ENCODE measurements at regions not wholly inside any gene's neighbourhood (a gene's known extent, or its start where the extent isn't known, plus 50 kb on each side); places are given as distances from the start of the nearest gene placed in this dataset.
"Not testable (repeated sequence)": the region's sequence is repeated elsewhere in the genome, so short reads cannot be mapped to it uniquely, and the experiment has no call there.

DNA sequence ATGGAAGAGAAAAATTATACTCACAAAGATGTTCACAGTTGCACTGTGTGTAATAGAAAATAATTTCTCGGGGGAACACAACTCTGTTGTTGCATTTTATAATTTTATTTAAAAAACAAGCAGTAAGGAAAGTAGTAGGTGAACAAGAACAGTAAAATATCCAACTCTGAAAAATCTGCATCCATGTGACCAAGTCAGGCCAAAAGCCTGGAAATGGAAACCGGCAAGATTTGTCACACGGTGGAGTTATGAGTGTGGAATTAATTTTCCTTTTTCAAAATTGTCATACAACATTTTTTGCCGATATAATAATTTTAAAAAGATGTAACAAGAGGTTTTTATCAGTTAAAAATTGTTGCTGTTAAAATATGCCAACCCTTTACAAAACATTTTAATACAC is 1421.5 kb downstream of the BRD1 start:
- DNase-seq = no peak

- no peak for DNase-seq
Measured at GRCh38 chr22:48405741-48406140, 1421.9 kb downstream of the BRD1 start.

DNA sequence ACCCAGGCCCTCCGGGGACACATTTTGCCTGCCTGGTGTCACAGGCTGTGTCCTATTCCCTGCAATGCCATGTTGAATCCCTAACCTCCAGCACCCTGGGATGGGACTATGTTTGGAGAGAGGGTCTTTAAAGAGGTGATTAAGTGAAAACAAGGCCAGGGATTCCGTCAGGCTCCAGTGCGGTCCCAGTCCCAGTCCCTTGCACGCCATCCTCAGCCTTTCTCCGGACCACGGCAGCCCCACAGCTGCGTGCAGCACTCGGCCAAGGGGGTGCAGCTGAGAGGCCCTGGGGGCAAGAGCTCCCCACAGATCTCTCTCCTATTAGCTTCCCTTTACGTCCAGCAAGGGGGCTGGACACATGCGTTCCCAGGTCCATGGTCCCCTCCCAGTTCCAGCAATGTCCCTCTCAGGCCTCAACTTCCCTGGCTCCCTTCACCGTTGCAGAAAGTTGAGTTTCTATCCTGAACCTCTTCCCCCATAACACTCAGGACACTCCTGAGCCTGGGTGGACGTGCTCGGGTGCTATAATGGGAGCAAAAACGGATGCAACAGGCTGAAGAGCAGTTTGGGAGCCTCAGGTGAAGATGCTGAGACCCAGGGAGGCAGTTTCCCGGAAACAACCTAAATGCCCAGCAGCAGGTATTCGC is 1422.7 kb downstream of the BRD1 start:
- DNase-seq = no peak

DNA sequence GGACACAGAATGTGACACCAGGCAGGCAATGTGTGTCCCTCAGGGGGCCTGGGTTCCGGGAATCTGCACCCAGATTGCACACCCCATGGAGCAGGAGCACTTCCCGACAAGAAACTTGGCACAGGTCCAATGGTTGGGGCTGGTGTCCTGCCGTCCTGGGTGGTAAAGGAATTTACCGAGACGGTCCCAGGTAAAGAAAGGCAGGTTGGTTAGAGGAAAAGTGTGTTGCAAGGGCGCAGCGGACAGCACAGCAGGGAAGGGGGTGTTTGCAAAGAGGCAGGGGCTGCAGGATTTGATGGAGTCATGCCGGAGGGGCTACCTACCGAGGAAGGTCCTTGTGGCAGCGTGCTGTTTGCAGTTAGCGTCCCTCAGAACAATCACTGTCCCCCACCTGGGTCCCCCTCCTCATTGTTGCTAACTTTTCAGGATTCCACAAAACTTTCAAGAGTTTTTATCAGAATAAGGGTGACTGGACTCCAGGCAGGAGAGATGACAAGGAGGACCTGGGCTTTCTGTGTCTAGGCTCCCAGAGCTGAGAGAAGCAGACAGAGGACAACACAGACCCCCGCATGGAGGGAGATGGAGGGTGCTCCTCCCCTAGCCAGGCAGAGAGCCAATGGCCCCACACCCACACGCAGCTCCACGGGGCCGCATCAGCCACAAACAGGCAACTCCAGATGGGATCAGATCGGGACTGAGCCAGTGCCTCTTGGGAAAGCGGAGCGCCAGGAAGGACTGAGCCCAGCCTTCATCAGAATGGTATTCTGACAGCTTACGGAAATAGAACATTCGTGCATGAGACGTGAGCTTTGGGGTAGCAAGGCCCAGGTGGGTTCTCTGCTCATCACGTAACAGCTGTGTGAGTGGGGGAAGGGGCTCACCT is 1423.9 kb downstream of the BRD1 start:
- no peak for DNase-seq

- DNase-seq = no peak
Measured at GRCh38 chr22:48402591-48403031, 1425.1 kb downstream of the BRD1 start.

DNA sequence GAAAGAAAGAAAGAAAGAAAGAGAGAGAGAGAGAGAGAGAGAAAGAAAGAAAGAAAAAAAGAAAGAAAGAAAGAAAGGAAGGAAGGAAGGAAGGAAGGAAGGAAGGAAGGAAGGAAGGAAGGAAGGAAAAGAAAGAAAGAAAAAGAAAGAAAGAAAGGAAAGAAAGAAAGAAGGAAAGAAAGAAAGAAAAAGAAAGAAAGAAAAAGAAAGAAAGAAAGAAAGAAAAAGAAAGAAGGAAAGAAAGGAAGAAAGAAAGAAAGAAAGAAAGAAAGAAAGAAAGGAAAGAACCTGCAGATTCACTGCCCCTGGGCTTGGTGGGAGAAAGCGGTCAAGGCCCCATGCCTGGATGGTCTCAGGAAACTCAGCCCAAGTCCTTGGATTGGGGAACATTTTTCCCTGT is 1426.2 kb downstream of the BRD1 start:
- DNase-seq = not testable (repeated sequence)

DNA sequence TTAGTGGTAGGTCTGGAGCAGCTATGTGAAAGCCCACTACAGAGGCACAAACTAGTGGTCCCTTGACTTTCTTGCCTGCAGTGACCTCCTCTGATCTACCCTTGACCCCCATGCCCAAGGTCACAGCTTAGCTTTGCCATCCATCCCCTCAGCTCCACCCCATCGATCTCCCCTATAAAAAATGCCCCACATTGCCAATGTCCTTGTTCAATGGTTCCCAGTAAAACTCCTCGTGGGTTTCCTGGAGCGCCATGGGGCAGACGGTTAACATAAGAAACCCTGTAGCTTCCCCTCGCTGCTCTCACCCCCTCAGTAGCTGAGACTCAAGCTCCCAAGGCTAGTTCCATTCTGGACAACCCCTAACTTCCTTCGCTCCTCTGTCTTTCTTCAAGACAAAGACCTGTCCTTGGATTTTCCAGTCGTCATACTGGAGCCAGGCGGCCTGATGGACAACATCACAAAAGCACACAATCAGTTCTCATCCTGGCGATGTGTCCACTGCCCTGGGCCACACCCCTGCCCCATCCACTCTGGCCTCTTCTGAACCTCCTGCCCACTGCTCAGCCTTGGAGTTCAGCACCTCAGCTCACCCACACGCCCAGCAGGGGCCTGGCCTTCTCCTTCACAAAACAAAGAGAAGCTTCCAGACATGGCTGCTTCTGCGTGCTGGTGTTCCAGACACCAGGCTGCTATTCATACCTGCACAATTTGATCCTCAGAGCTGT is 1429.3 kb downstream of the BRD1 start:
- no peak for DNase-seq

DNA sequence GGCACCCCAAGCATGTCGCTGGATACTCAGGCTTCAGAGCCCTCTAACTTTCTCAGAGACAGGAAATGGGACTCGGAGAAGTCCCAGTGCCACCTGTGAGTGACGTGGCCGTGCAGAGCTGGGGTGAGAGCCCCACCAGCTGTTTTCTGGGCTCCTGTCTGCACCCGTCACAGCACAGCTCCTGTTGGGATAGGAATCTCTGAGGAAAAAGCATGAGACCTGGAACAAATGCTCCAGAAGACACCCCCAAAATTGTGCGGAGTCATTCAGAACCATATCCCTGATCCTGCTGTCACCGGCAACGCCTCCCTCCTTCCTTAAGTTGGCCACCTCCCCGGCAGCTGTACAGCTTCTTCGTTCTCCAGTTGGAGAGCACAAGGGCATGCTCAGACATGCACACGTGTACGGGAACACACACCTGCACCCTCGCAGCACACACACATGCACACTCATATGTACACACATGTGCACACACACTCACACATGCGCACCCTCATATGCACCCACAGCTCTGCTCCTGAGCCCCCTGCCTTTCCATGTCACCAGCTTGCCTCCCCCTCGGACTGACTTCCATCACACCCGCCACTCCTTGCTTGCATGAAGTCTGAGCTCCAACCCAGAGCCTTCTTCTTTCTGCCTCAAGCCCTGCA is 1430.0 kb downstream of the BRD1 start:
- DNase-seq = no peak

GRCh38 chr22:48396785-48397530 is 1430.7 kb downstream of the BRD1 start:
- DNase-seq = no peak

GRCh38 chr22:48396091-48396784 is 1431.4 kb downstream of the BRD1 start:
- no peak for DNase-seq

DNA sequence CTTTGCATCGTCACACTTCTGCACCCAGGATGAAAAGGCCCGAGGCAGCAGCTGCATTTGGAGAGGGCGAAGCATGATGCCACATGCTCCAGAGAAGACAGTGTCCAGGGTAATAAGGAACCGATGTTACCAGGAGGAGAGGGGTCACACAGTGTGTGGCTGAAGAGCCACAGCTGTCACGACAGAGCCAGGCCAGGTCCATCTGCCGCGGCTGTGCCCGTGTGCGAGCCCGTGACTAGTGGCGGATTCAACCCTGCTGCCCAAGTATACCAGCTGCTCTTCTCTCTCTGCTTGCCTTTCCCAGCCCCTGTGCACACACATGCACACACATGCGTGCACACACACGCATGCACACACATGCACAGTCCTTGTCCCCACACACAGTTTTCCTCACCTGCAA is 1432.5 kb downstream of the BRD1 start:
- DNase-seq = no peak

DNA sequence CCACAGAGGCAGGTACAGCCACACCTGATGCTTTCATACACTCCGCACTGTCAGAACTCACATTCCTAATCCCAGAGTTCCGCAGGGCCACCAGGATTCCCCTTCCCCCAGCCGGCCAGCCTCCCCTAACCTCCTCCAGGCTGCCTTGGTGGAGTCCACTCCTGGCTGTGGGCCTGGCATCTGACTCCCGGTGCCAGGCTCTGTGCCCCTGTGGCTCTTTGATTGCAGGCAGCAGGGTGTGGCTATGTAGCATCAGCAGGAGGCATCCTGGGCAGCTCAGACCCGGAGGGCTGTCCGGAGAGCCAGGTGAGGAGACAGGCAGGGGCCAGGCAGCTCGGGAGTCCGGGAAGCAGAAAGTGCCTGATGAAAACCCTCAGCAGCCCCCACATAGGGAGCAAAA is 1432.9 kb downstream of the BRD1 start:
- DNase-seq = no peak

DNA sequence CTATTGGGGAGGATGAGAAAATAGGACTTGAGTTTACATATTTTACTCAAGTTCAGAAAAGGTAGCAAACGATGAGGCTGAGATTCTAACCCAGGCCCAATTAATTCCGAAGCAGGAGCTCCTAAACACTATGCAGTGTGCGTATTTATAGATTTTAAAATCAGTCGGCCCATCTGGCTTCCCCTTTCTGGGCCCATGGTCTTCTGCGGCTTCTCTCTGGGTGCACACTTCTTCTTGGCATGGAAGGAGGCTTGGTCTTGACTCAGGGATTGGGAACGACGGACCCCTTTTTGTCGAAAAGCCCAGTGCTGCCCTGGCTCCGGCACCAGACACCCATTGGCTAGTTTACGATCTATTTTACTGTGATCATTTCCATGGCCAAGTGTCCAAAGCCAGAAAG is 1433.8 kb downstream of the BRD1 start:
- DNase-seq = no peak

DNA sequence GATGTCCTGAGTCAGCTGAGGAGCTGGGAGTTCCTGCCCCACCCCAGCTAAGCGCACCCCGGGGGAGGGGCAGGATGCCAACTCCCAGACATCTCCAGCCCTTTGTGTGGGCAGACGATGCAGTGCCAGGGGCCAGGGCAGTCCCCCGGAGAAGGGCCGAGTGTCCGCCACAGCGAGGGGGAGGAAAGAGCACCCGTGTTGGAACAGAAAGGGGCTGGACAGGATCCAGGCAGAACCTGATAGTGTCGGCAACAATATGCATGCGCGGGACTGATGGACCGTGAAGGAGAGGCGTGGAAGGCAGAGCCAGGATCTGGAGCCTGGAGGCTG is 1434.7 kb downstream of the BRD1 start:
- no peak for DNase-seq

DNA sequence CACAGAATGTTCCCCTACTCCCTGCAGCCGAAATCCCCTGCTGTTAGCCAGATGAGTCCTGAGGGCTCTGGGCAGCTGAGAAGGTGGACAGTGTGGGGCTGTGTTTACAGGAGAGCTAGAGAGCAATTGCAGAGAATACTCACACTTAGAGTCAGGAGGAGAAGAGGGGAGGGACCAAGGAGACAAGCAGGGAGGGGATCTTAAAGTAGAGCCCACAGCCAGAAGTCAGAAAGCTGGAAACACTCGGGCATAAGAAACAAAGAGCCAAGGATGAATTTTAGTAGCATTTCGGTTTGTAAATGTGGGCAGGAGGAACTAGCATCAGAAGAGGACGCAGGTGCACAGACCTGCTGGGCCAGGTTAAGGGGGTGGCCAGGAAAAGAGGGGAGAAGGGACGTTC is 1435.9 kb downstream of the BRD1 start:
- no peak for DNase-seq

- no peak for DNase-seq
Measured at GRCh38 chr22:48391171-48391711, 1436.4 kb downstream of the BRD1 start.

DNA sequence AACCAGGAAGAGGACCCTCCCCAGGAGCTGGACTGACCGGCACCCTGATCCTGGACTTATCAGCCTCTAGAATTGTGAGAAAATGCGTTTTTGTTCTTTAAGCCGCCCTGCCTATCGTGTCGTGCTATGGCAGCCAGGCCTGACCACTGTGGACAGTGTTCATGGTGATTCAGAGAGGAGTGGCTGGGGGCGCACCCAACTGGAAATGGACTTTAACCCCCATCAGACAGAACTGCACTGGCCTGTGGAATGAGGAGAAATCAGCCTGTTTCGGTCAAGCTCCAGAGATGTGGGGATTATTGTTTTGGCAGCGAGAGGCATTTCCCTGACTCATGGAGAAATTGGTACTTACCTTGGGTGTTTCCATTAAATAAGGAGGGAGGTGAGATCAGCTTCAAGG is 1437.8 kb downstream of the BRD1 start:
- no peak for DNase-seq

GRCh38 chr22:48382197-48382596 is 1445.5 kb downstream of the BRD1 start:
- no peak for DNase-seq

DNA sequence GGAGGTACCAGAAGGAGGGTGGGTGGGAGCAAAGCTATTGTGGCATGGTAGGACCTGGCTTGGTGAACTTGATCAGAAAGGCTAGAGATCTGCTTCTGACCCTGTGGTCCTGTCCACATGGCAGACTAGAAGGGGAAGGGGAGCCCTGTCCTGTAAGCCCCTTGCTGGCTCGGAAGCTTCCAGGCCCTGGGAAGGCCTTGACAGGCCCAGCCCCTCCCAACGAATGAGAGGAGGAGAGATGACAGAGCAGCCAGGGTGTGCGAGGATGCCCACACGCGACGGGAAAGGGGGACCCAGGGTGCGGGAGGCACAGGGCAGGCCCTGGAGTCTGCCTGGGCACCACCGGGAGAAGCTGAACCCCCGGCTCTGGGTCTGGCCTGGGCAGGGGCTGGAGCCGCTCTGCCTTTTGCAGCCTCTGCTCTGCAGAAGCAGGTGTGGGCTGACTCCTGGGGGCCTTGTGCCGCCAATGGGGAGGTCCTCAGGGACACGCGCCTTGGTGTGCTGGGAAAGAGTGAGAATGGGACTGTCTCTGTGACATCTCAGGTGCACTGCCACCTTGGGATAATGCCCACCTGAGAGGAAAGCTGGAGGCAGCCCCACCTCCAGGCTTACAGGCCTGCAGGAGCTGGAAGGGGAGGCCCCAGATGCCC is 1447.5 kb downstream of the BRD1 start:
- DNase-seq = no peak

GRCh38 chr22:48379371-48379770 is 1448.3 kb downstream of the BRD1 start:
- DNase-seq = no peak

- DNase-seq = no peak
Measured at GRCh38 chr22:48378673-48379072, 1449.0 kb downstream of the BRD1 start.

All from 8988T (cell line).